Mesenchymal stem cell (in vitro differentiated cells and primary cell): ENCODE measurements at regions not wholly inside any gene's neighbourhood (a gene's known extent, or its start where the extent isn't known, plus 50 kb on each side); places are given as distances from the start of the nearest gene placed in this dataset.

Source experiments
- DNase-seq: peaks from one replicate; pipeline ENCODE4 v3.0.0-alpha.2; 2013
- H2AFZ ChIP-seq: one replicate; pipeline ENCODE4 v1.6.1; 2013; ENCODE audit warnings: low read depth, mild to moderate bottlenecking, control low read depth, inconsistent platforms, low read length, moderate library complexity
- H2AK5ac ChIP-seq: 2 replicates; pipeline ENCODE4 v1.6.1; 2013; ENCODE audit warnings: low read length, moderate library complexity, mild to moderate bottlenecking, inconsistent platforms; ENCODE audit not compliant: severe bottlenecking
- H2BK120ac ChIP-seq: one replicate; pipeline ENCODE4 v1.6.1; 2013; ENCODE audit warnings: low read depth, mild to moderate bottlenecking, inconsistent platforms, low read length, moderate library complexity
- H2BK12ac ChIP-seq, 2 experiments: one replicate each; pipeline ENCODE4 v1.6.1; 2013; ENCODE audit warnings: inconsistent platforms in 2 of 2, low read length in 2 of 2, mild to moderate bottlenecking in 2 of 2, moderate library complexity in 2 of 2, control low read depth in 1 of 2
- H2BK15ac ChIP-seq: one replicate; pipeline ENCODE4 v1.6.1; 2013; ENCODE audit warnings: mild to moderate bottlenecking, low read depth, inconsistent platforms; ENCODE audit not compliant: poor library complexity, severe bottlenecking
- H2BK5ac ChIP-seq: 2 replicates; pipeline ENCODE4 v1.6.1; 2013; ENCODE audit warnings: low read depth, mild to moderate bottlenecking, low read length, control low read depth, inconsistent platforms; ENCODE audit not compliant: poor library complexity, severe bottlenecking
- H3K14ac ChIP-seq, 2 experiments: one replicate each; pipeline ENCODE4 v1.6.1; 2013; ENCODE audit warnings: inconsistent platforms in 2 of 2, low read length in 2 of 2, control low read depth in 1 of 2, mild to moderate bottlenecking in 1 of 2, moderate library complexity in 1 of 2
- H3K18ac ChIP-seq, 2 experiments: one replicate each; pipeline ENCODE4 v1.6.1; 2013; ENCODE audit warnings: inconsistent platforms in 2 of 2, low read length in 2 of 2, control low read depth in 1 of 2, low read depth in 1 of 2, mild to moderate bottlenecking in 1 of 2
- H3K23ac ChIP-seq, 2 experiments: one replicate each; pipeline ENCODE4 v1.6.1; 2013; ENCODE audit warnings: inconsistent platforms in 2 of 2, low read length in 2 of 2, mild to moderate bottlenecking in 2 of 2, moderate library complexity in 2 of 2, control low read depth in 1 of 2
- H3K27ac ChIP-seq: 2 replicates; pipeline ENCODE4 v1.5.1; 2013; ENCODE audit warnings: mild to moderate bottlenecking, moderate library complexity, low read length, control low read depth, inconsistent platforms; ENCODE audit not compliant: poor library complexity, severe bottlenecking
- H3K27me3 ChIP-seq, 2 experiments: 2 replicates each; pipeline versions ENCODE4 v1.6.1 to v1.7.0; 2013; ENCODE audit warnings: low read length in 2 of 2, mild to moderate bottlenecking in 2 of 2, moderate library complexity in 2 of 2, control low read depth in 1 of 2, inconsistent platforms in 1 of 2; ENCODE audit not compliant: control insufficient read depth in 1 of 2, insufficient read depth in 1 of 2
- H3K36me3 ChIP-seq, 2 experiments: 2 replicates each; pipeline versions ENCODE4 v1.6.1 to v1.7.0; 2013; ENCODE audit warnings: low read length in 2 of 2, control low read depth in 1 of 2, inconsistent platforms in 1 of 2, low read depth in 1 of 2, mild to moderate bottlenecking in 1 of 2; ENCODE audit not compliant: insufficient read depth in 2 of 2, control insufficient read depth in 1 of 2
- H3K4ac ChIP-seq, 2 experiments: one replicate each; pipeline ENCODE4 v1.6.1; 2013; ENCODE audit warnings: inconsistent platforms in 2 of 2, low read length in 2 of 2, mild to moderate bottlenecking in 2 of 2, moderate library complexity in 2 of 2, control low read depth in 1 of 2, low read depth in 1 of 2
- H3K4me1 ChIP-seq: 2 replicates; pipeline ENCODE4 v1.6.1; 2013; ENCODE audit warnings: low read depth, low read length, control low read depth; ENCODE audit not compliant: control insufficient read depth, insufficient read depth
- H3K4me2 ChIP-seq: 2 replicates; pipeline ENCODE4 v1.6.1; 2013; ENCODE audit warnings: low read length, mild to moderate bottlenecking, inconsistent platforms; ENCODE audit not compliant: poor library complexity, severe bottlenecking
- H3K4me3 ChIP-seq, 2 experiments: 2 replicates each; pipeline versions ENCODE4 v1.5.1 to v1.7.0; 2013; ENCODE audit warnings: low read length in 2 of 2, mild to moderate bottlenecking in 2 of 2, control low read depth in 1 of 2, low read depth in 1 of 2; ENCODE audit not compliant: insufficient read depth in 1 of 2
- H3K79me1 ChIP-seq: replicated peaks from 2 replicates; pipeline ENCODE4 v1.6.1; 2013; ENCODE audit warnings: mild to moderate bottlenecking, control low read depth, low read length, inconsistent platforms; ENCODE audit not compliant: poor library complexity, severe bottlenecking
- H3K9ac ChIP-seq: 2 replicates; pipeline ENCODE4 v1.7.0; 2013; ENCODE audit warnings: mild to moderate bottlenecking, low read length, moderate library complexity
- H3K9me3 ChIP-seq: 2 replicates; pipeline ENCODE4 v1.7.0; 2013; ENCODE audit warnings: mild to moderate bottlenecking, low read length; ENCODE audit not compliant: control insufficient read depth
- H4K8ac ChIP-seq: one replicate; pipeline ENCODE4 v1.6.1; 2013; ENCODE audit warnings: inconsistent platforms, mild to moderate bottlenecking, low read length, moderate library complexity
- H4K91ac ChIP-seq: one replicate; pipeline ENCODE4 v1.6.1; 2013; ENCODE audit warnings: mild to moderate bottlenecking, low read length, inconsistent platforms
- WGBS: methylation state at CpG from one replicate; pipeline ENCODE4 v1.1.7; 2013; ENCODE audit warnings: mixed read lengths; 5-methylcytosine and 5-hydroxymethylcytosine counted together

DNA sequence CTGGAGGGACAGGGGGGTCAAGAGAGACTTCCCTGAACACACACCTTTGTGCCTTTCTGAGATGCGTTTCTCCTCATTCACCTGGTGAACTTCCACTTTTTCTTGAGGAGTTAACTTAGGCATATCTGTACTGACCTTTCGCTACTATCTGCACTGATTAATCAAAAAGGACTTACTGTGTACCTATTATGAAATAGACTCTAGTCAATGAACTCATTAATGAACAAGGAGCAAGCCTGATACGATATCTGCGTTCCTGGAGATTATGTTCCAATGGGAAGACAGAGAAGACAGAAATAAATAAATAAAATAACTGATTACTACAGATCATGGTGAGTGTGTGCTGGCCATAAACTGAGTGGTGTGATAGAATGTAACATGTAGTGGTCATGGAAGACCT, 157.2 kb upstream of the TBL1XR1 start:
- WGBS, result no CpG with 5 or more reads among the region's 4 CpGs

GRCh38 chr3:177356113-177356512, 158.8 kb upstream of the TBL1XR1 start:
- Histone ChIP-seq H2BK12ac (peak overlapping the region; percentile 64 to 86), H3K4me2 (no peak overlapping the region), H3K18ac (peak overlapping the region; percentile 38 to 71), H4K8ac (no peak overlapping the region), H3K27me3 (no peaks in the 10 kb centered on the region), H3K23ac (no peak overlapping the region), H3K4me3 (no peak overlapping the region), H3K9ac (no peak overlapping the region), H2BK5ac (no peak overlapping the region), H3K36me3 (peaks cover 0 to 4% of the 10 kb centered on the region in 2 experiments), H3K14ac (peak overlapping the region in 1 of 2 experiments; percentile 70), H2BK15ac (peak overlapping the region; percentile 2), H2BK120ac (no peak overlapping the region), H2AK5ac (peak overlapping the region; percentile 67), H3K9me3 (no peaks in the 10 kb centered on the region), H3K27ac (no peak overlapping the region), H3K4ac (peak overlapping the region in 1 of 2 experiments; percentile 10), H3K4me1 (peaks cover 18% of the 10 kb centered on the region), H3K79me1 (peaks cover 1% of the 10 kb centered on the region), H2AFZ (no peak overlapping the region), H4K91ac (no peak overlapping the region)
- DNase-seq, result no peak
- WGBS, result 98% methylated on average over 3 of the region's 3 CpGs

More for the DNA sequence above, 157.2 kb upstream of the TBL1XR1 start:
- H2BK12ac ChIP-seq, result no peak overlapping the region
- no peak overlapping the region for H3K4me3 ChIP-seq
- no peak overlapping the region for H3K27ac ChIP-seq
- H3K23ac ChIP-seq, result no peak overlapping the region
- peaks cover 0 to 4% of the 10 kb centered on the region in 2 experiments for H3K36me3 ChIP-seq
- peaks cover 15% of the 10 kb centered on the region for H3K4me1 ChIP-seq
- no peak overlapping the region for H2AK5ac ChIP-seq
- H3K9me3 ChIP-seq, result no peaks in the 10 kb centered on the region
- H2BK5ac ChIP-seq, result no peak overlapping the region
- no peak overlapping the region for H2BK15ac ChIP-seq
- H3K79me1 ChIP-seq, result peaks cover 1% of the 10 kb centered on the region
- no peak overlapping the region for H4K91ac ChIP-seq
- H3K27me3 ChIP-seq, result no peaks in the 10 kb centered on the region
- H2BK120ac ChIP-seq, result no peak overlapping the region
- no peak overlapping the region for H2AFZ ChIP-seq
- no peak overlapping the region for H4K8ac ChIP-seq
- H3K4me2 ChIP-seq, result no peak overlapping the region
- no peak overlapping the region for H3K18ac ChIP-seq
- H3K9ac ChIP-seq, result no peak overlapping the region
- H3K14ac ChIP-seq, result no peak overlapping the region
- H3K4ac ChIP-seq, result no peak overlapping the region
- no peak for DNase-seq

- no peaks in the 10 kb centered on the region for H3K27me3 ChIP-seq
- H3K27ac ChIP-seq, result peak overlapping the region; percentile 81
- no peaks in the 10 kb centered on the region for H3K9me3 ChIP-seq
- no peak overlapping the region for H2BK120ac ChIP-seq
- peak overlapping the region; percentile 82 for H3K9ac ChIP-seq
- peaks cover 1% of the 10 kb centered on the region for H3K79me1 ChIP-seq
- peak overlapping the region in 1 of 2 experiments; percentile 65 for H3K4me3 ChIP-seq
- H3K23ac ChIP-seq, result no peak overlapping the region
- H3K4me1 ChIP-seq, result peaks cover 18% of the 10 kb centered on the region
- H2BK5ac ChIP-seq, result no peak overlapping the region
- H2AFZ ChIP-seq, result no peak overlapping the region
- H3K4ac ChIP-seq, result peak overlapping the region in 1 of 2 experiments; percentile 83
- H2BK12ac ChIP-seq, result peak overlapping the region in 1 of 2 experiments; percentile 64
- H2AK5ac ChIP-seq, result no peak overlapping the region
- no peak for DNase-seq
- H3K18ac ChIP-seq, result peak overlapping the region in 1 of 2 experiments; percentile 25
- H3K14ac ChIP-seq, result no peak overlapping the region
- H4K91ac ChIP-seq, result no peak overlapping the region
- no peak overlapping the region for H4K8ac ChIP-seq
- H3K4me2 ChIP-seq, result no peak overlapping the region
- H2BK15ac ChIP-seq, result no peak overlapping the region
- peaks cover 0 to 4% of the 10 kb centered on the region in 2 experiments for H3K36me3 ChIP-seq
These were observed 159.7 kb upstream of the TBL1XR1 start for GRCh38 chr3:177356952-177357351.

- Histone ChIP-seq H4K8ac (peak overlapping the region; percentile 39), H3K9me3 (no peaks in the 10 kb centered on the region), H3K27ac (peak overlapping the region; percentile 81), H3K4ac (peak overlapping the region; percentile 17 to 83), H2BK12ac (peak overlapping the region; percentile 51 to 82), H2BK15ac (no peak overlapping the region), H3K4me1 (peaks cover 18% of the 10 kb centered on the region), H3K23ac (no peak overlapping the region), H3K18ac (peak overlapping the region; percentile 37 to 94), H3K36me3 (peaks cover 0 to 4% of the 10 kb centered on the region in 2 experiments), H2BK120ac (no peak overlapping the region), H3K4me2 (peak overlapping the region; percentile 48), H2AFZ (no peak overlapping the region), H2BK5ac (peak overlapping the region; percentile 14), H3K79me1 (peaks cover 1% of the 10 kb centered on the region), H3K9ac (peak overlapping the region; percentile 82), H3K27me3 (no peaks in the 10 kb centered on the region), H3K14ac (no peak overlapping the region), H3K4me3 (peak overlapping the region in 1 of 2 experiments; percentile 65), H4K91ac (peak overlapping the region; percentile 43), H2AK5ac (peak overlapping the region; percentile 64)
- 6% methylated on average over 4 of the region's 5 CpGs for WGBS
- DNase-seq, result peak; percentile 89
These were observed 160.2 kb upstream of the TBL1XR1 start for GRCh38 chr3:177357352-177358090.
